ENCODE measurements at regions not wholly inside any gene's neighbourhood (a gene's known extent, or its start where the extent isn't known, plus 50 kb on each side); places are given as distances from the start of the nearest gene placed in this dataset.

DNA sequence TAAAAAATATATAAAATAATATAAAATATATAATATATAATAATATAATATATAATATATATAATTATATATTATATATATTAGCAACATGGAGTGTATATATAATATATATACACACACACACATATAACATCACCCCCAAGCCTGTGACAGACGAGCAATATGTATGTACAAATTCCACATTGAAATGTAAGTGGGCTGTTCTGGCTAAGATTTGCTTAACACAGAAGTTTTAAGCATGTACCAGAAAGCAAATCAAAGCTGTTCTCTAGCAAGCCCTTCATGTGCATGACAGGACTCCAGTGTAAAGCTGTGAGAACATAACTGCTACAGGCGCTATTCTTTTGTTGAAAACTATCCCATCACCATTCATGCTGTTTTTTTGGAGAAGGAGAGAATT, 261.7 kb upstream of the TNP1 start:
- TF ChIP-seq EZH2phosphoT487 (IDR thresholded peaks at IDR 0.05; ENCODE audit: low read depth, severe bottlenecking, unreplicated experiment) = no peak
- no peak for TF ChIP-seq EZH2 (IDR thresholded peaks at IDR 0.05; ENCODE audit: borderline replicate concordance)
- TF ChIP-seq, protein P1, sequence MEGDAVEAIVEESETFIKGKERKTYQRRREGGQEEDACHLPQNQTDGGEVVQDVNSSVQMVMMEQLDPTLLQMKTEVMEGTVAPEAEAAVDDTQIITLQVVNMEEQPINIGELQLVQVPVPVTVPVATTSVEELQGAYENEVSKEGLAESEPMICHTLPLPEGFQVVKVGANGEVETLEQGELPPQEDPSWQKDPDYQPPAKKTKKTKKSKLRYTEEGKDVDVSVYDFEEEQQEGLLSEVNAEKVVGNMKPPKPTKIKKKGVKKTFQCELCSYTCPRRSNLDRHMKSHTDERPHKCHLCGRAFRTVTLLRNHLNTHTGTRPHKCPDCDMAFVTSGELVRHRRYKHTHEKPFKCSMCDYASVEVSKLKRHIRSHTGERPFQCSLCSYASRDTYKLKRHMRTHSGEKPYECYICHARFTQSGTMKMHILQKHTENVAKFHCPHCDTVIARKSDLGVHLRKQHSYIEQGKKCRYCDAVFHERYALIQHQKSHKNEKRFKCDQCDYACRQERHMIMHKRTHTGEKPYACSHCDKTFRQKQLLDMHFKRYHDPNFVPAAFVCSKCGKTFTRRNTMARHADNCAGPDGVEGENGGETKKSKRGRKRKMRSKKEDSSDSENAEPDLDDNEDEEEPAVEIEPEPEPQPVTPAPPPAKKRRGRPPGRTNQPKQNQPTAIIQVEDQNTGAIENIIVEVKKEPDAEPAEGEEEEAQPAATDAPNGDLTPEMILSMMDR (IDR thresholded peaks at IDR 0.05; ENCODE audit: poor library complexity) = no peak
- H3K9me2 ChIP-seq (replicated peaks; ENCODE audit: insufficient read depth) = no peaks in the 10 kb centered on the region
- H3K79me2 ChIP-seq = no peaks in the 10 kb centered on the region
- H4K20me1 ChIP-seq (ENCODE audit: insufficient read depth, poor library complexity, severe bottlenecking) = no peaks in the 10 kb centered on the region
- H3K36me3 ChIP-seq (replicated peaks; ENCODE audit: insufficient read depth, low read depth) = no peaks in the 10 kb centered on the region
- no peaks in the 10 kb centered on the region for H3K4me1 ChIP-seq (ENCODE audit: insufficient read depth)
- no peak overlapping the region for H3K4me3 ChIP-seq
- 73% methylated on average over 2 of the region's 2 CpGs for WGBS (ENCODE audit: low lambda C conversion rate, missing lambda C conversion rate)
- H3K27ac ChIP-seq = no peak overlapping the region
- H2AFZ ChIP-seq = no peak overlapping the region
- DNase-seq (ENCODE audit: low spot score) = no peak
- H3K27me3 ChIP-seq = no peaks in the 10 kb centered on the region
- H3K4me2 ChIP-seq = no peak overlapping the region
- no peaks in the 10 kb centered on the region for H3K9me3 ChIP-seq (ENCODE audit: low read depth)

DNA sequence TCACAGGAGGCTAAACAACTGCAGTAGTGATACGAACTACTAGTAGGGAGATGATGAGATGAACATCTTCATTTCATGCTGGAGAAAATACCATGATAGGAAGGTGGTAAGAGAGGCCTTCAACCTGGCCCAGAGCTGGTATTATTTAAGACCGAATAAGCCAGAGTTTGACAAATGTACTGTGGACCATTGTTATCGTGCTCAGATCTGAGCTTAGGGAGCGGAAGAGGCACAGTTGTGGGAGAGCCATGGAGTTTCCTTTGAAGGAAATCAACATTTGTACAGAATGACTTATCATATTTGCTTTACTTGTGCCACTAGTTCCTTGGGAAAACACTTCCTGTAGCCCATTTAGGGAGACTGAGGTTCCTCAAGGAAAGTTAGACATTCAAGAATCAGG, 260.6 kb upstream of the TNP1 start:
- Histone ChIP-seq H4K20me1 (ENCODE audit: insufficient read depth, poor library complexity, severe bottlenecking) (no peaks in the 10 kb centered on the region), H3K4me2 (no peak overlapping the region), H3K36me3 (replicated peaks; ENCODE audit: insufficient read depth, low read depth) (no peaks in the 10 kb centered on the region), H3K27me3 (no peaks in the 10 kb centered on the region), H3K4me3 (no peak overlapping the region), H2AFZ (no peak overlapping the region), H3K79me2 (no peaks in the 10 kb centered on the region), H3K9me3 (ENCODE audit: low read depth) (no peaks in the 10 kb centered on the region), H3K27ac (no peak overlapping the region), H3K4me1 (ENCODE audit: insufficient read depth) (no peaks in the 10 kb centered on the region), H3K9me2 (replicated peaks; ENCODE audit: insufficient read depth) (no peaks in the 10 kb centered on the region)
- TF ChIP-seq EZH2 (IDR thresholded peaks at IDR 0.05; ENCODE audit: borderline replicate concordance) = no peak
- TF ChIP-seq, protein P1 (IDR thresholded peaks at IDR 0.05; ENCODE audit: poor library complexity) = no peak
- no peak for TF ChIP-seq EZH2phosphoT487 (IDR thresholded peaks at IDR 0.05; ENCODE audit: low read depth, severe bottlenecking, unreplicated experiment)
- no peak for DNase-seq (ENCODE audit: low spot score)
- WGBS (ENCODE audit: low lambda C conversion rate, missing lambda C conversion rate) = 95% methylated on average over 4 of the region's 4 CpGs

DNA sequence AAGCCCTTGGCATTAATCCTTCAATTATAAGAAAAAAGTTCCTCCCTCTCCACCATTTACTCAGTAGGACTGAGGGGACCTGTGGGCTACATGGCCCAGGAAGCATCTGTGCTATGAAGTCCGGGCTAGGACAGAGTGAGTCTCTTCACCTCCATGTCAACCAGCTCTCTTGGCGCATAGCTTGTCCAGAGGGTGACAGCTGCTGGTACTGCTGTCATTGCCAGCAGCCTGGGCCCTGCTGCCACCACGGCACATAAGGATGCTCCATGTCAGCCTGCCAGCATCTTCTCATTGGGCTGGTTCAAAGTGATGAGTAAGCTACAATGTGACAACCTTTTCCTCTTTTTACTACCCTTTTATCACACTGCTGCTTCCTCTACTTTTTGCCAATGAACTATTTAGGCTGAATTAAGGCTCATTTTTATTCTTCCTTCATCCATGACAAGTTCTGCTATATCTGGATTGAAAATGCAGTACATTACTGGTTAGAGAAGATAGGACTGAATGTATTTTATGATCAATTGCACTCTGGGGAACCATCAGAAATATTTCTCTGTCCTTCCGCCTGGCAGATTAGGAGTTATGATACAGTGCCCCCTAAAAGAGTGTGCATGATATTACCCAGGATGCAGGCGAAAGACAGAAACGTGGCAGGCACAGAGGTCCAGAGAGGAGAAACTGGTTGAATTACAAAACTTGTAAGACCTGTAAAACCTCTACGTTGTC, 258.9 kb upstream of the TNP1 start:
- H4K20me1 ChIP-seq (ENCODE audit: insufficient read depth, poor library complexity, severe bottlenecking) = no peaks in the 10 kb centered on the region
- no peak overlapping the region for H2AFZ ChIP-seq

More for the DNA sequence above, 258.9 kb upstream of the TNP1 start:
- no peak overlapping the region for H3K4me2 ChIP-seq
- H3K9me3 ChIP-seq (ENCODE audit: low read depth) = no peaks in the 10 kb centered on the region
- H3K79me2 ChIP-seq = no peaks in the 10 kb centered on the region
- no peaks in the 10 kb centered on the region for H3K27me3 ChIP-seq
- H3K4me3 ChIP-seq = no peak overlapping the region
- TF ChIP-seq, protein P1 (IDR thresholded peaks at IDR 0.05; ENCODE audit: poor library complexity) = no peak
- TF ChIP-seq EZH2phosphoT487 (IDR thresholded peaks at IDR 0.05; ENCODE audit: low read depth, severe bottlenecking, unreplicated experiment) (no peak), EZH2 (IDR thresholded peaks at IDR 0.05; ENCODE audit: borderline replicate concordance) (no peak)
- H3K27ac ChIP-seq = no peak overlapping the region
- H3K4me1 ChIP-seq (ENCODE audit: insufficient read depth) = no peaks in the 10 kb centered on the region
- H3K9me2 ChIP-seq (replicated peaks; ENCODE audit: insufficient read depth) = no peaks in the 10 kb centered on the region
- no peaks in the 10 kb centered on the region for H3K36me3 ChIP-seq (replicated peaks; ENCODE audit: insufficient read depth, low read depth)
- no peak for DNase-seq (ENCODE audit: low spot score)
- WGBS (ENCODE audit: low lambda C conversion rate, missing lambda C conversion rate) = 81% methylated on average over 7 of the region's 7 CpGs
